ENCODE measurements at regions not wholly inside any gene's neighbourhood (a gene's known extent, or its start where the extent isn't known, plus 50 kb on each side); places are given as distances from the start of the nearest gene placed in this dataset.

DNA sequence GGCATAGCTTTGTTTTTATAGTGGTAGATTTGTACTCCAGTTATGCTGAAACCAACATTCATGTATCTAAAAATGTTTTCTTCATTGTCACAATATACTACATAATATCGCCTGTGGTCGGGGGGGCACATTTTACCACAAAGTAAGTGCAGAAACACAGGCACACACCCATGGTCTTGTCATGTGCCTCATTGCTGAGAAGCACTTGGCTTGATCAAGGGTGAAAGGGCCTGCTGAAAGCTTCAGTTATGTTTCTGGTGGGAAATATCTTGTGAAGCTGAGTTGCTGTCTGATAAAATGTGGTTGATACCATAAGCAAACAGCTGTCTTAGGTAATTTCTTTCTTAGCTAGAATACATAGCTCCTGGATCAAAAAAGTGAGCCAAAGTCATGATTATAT, 393.1 kb downstream of the MAN2A1 start:
- ATAC-seq, result no peak

DNA sequence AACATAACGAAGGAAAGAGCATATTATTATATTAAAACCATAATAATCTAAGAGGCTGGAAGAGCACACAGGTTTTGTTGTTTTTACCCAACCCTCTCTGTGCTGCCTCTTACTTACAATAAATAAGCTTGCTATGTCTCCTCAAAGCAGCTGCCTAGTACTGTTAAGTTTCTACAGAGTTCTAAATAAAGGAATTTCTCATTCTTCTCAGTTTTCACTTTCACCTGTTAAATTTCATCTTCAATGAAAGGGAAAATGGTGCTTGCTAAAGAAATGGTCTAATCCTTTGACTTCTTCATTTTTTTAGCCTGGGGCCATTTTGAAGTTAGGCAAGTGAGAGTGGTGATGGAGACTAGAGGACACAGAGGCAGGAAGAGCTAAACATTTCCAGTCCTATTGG, 396.1 kb downstream of the MAN2A1 start:
- ATAC-seq, result no peak

DNA sequence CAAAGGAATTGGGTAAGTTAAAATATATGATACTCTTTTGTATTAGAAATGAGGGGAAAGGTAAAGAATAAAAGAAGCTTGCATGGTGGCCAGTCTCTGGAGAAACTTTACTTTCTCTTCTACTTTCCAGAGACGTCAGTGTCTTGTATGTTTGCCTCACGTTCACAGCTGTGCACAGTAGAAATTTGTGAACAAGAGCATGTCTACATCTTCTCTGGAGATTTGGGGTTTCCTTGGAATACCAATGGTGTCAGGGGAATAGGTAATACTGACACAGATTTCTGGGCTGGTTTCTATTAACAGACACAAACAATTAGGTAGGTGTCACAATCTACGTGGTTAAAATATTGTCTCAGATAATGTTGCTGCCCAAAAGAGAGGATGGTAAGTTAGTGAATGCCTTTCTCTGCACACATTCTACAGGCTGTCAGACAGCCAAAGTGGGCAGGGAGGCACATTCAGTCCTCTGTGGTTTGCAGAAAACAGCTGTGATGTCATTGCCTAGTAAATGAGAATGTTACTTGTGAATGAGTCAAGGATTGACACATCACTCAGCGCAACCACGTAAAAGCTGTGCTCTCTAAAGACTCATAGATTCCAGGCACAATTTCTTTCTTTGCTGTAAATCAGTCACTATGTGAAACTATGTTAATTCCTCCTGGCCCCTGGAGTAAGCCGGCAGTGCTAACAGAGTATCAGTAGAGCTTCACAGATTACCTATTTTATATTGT, 397.1 kb downstream of the MAN2A1 start:
- peak; percentile 86 to 91 for ATAC-seq

- ATAC-seq, result no peak
Observed at GRCh38 chr5:110087829-110088228, 398.1 kb downstream of the MAN2A1 start.

DNA sequence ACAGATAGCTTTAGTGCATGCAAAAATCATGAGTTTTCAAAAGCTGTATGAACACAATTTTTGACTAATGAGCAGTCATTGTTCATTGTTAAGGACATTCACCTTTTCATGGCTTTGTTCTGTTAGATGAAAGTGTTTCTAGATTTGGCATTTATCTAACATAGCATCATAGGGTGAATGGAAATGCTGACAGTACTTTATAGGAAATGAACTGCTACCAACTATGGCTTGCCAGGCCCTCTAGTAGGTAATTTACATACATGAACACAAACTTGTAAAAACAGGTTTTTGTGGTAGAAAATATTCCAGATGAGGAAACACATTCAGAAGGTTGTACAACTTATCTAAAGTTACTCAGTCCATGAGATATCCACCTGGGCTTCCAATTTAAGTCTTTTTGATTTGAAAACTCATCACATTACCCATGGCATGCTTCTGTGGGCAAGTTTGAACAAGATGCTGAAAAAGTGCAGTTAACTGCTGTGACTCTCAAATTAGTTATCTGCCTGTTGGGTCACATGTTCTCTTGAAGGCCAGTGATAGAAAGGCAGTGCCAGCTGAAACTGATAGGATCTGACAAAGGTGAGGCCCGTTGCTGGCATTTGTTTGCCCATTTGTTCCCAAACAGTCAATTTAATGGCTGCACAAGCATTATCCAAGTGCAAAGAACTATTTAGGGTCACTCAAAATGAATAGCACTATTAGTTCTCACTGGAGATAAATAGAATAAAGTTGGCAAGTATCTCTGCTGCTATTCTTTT, 399.1 kb downstream of the MAN2A1 start:
- ATAC-seq, result peak; percentile 37 to 50

DNA sequence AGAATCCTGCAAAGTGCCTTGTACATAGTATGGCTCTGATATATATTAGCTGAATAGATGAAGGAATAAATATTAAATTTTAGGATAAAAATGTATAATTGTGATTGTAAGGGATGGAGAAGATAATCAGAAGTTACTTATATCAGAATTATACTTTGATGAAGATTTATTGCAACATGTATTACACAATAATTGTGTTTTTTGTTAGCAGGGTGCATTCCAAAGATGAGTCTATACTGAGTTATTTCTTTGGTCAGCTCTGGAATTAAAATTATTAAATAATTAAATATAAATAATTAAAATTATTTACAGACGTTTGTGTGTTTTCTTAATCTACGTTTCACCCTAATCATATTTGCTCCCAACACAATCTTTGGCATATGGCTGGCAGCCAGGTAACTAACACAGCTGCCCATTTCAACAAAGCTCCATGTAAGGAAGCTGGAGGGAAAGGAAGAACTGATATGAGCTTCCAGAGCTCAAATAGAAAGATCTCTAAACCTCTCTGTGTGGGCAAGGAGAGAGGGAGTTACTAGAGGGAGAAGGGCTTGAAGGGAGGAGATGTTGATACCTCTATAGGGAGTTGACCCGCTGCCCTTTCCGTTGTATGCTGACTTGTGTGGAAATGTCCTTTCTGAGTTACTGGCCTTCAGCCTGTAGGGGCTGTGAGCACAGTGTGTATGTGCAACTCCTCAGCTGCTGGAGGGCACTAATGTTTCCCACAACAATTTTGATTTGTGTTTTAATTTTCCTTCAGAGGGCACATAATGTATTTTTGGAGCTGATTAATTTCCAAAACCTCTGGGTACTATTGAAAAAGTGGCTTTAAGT, 403.4 kb downstream of the MAN2A1 start:
- no peak for ATAC-seq

DNA sequence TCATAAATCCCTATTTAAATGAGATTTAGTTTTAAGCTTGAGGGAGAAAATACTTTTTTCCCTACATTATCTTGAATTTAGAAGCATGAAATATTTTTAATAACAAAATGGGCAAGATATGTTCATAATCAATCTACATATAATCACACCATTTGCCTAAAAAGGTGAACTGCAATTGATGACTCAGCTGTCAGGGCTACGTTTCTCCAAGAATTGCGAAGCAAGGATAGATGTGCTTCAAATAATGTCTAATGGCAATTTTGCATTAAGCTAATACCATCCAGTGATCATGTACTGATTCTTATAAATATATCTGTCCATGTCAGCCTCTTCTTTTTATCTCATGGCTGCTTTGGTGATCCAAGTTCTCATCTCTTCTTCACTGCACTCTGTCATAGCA, 404.4 kb downstream of the MAN2A1 start:
- no peak for ATAC-seq

GRCh38 chr5:110094548-110094947, 404.8 kb downstream of the MAN2A1 start:
- ATAC-seq, result no peak

GRCh38 chr5:110096419-110096818, 406.7 kb downstream of the MAN2A1 start:
- no peak for ATAC-seq

- ATAC-seq, result no peak
Observed at GRCh38 chr5:110099572-110099971, 409.8 kb downstream of the MAN2A1 start.

GRCh38 chr5:110103081-110103480, 413.4 kb downstream of the MAN2A1 start:
- no peak for ATAC-seq

DNA sequence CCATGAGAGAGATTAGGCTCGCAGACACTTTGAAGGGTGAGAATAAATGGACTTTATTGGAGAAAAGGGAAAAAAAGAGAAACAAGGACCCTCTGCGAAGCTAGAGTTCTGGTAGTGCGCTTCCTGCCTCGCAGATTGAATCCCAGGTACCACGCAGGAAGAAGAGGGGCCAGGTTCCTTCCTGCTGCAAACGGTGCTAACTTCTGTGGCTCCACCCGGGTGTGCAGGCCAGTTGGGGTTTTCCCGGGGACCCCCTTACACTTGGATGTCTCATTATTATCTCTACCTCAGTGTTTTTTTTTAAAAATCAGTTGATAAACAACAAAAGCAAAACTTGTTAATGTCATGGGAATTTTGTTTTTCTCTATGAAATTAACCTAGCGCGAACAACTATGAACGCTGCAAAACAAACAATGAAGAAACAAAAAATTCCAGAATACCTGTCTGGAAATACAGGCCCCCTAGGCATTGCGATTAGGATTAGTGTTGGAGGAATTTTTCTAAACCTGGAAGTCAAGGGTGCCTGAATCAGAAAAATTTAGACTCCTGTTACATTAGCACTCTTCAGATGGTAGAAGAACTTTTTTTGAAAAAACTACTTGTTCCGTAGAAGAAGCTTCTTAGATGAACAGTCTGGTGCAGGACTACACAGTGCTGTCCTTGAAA, 414.5 kb downstream of the MAN2A1 start:
- ATAC-seq, result no peak

DNA sequence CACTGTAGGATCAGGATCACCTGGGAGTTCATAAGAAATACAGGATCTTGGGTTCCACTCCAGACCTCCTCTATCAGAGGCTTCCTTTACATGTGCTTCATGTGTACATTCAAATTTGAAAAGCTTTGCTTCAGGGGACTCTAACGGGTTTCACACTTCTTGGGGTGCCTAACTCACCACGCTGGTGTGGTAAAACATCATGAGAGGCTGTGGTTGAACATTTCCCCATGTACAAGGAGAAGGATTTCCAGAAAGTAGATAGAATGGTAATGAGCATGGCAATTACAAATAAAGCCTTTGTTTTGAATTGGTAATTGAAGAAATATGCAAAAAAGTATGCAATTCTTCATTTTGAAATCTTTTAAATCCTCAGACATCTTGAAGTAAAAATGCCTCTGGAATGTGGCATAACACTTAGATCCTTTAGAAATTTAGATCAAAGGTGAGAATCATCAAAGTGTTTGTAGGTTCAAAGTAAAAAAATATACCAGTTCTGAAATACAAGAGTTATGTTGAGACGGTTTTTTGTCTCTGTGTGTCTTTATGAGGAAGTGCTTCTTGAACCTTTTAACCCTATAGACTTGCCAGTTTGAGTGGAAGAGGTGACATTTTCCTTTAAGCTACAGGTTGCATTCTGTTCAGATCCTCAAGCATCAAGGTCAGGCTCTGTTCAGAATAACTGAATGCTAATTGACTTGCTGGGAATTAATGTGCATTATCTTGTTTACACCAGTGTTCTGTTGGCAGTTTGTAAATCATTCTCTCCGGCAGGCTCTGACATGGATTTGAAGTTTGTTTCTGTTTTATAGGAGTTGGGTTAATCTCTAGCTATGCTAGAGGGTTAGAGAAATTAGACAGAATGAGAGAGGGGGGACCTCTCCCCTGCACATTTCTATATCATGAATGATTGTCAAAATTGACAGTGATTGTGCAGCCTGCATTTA, 415.3 kb downstream of the MAN2A1 start:
- ATAC-seq, result no peak

DNA sequence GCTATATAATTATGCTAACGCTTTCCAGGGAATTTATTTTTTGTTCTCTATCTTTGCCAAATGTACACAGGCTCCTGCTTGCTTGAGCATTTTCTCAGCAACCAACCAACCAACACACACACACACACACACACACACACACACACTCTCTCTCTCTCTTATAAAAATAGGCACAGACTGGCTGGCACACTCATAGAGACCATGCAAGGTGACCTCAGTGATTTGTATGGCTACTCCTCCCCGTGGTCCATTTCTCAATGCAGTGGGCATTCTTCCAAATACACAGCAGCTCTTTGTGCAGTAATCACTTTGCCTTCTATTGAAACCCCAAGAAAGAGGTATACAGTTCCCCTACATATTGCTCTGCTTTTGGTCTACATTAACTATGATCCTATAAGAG, 416.0 kb downstream of the MAN2A1 start:
- no peak for ATAC-seq

DNA sequence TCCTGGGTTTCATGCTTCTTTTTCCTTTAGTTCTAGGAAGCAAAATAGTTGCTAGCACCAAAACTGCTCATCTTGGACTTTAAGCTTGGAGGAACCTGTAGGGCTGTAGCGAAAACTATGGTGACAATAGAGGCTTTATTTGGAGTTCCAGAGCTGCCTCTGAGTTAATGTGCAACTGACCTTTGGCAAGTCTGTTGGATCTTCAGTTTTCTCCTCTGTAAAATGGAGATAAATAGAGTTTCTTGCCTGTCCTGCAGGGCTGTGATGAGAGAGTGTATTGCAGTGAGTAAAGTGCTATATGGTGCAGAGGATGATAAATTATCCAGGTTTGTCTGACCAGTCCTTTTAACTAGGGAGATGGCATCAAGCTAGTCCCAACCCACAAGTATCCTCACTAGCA, 417.0 kb downstream of the MAN2A1 start:
- ATAC-seq, result no peak

DNA sequence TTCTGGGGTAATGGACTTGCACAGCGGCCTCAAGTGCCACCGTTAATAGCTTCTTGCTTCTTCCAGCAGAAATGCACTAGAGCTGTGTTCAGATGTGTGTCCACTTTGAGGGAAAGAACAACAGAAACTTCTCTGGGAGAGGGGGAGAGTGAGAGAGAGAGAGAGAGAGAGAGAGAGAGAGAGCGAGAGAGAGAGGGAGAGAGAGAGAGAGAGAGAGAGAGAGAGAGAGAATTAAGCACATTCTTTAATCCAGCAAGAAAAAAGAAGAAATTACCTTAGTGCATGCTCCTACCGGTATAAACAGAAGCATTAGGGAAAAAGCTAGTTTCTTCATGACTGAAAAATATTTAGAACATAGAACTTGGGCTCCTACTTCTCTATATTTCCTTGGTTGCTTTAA, 418.8 kb downstream of the MAN2A1 start:
- ATAC-seq, result no peak

DNA sequence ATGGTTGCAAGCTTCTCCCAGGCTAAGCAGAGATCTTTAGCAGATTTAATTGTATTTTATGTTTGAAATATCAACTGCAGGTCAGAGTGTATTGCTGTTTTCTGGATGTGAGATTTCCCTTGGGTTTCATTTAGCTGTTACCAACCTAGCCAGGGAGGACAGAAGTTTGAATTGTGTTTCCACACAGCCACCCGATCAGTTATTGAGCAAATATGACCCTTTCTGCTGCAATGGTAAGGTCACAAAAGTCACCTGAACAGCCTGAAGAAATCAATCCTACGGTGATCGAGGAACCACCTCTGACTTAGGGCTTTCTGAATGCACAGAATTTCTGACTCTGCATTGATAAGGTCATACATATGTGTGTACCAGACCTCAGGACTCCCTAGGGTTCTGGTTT, 419.9 kb downstream of the MAN2A1 start:
- ATAC-seq, result no peak

- no peak for ATAC-seq
Observed at GRCh38 chr5:110112348-110112747, 422.6 kb downstream of the MAN2A1 start.

DNA sequence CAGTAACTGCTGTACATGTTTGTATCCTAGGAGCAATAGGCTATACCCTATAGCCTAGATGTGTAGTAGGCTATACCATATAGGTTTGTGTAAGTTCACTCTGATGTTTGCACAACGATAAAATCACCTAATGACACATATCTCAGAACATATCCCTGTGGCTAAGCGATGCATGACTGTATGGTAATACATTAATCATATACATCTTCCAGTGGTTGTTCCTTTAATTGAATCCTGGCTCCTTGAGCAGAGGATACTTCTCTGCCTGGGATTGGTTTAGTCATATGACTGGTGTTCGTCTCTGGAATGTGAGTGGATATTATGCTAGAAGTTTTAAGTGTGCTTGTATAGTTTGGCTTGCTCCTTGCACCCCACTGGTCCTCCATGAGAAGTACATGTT, 425.8 kb downstream of the MAN2A1 start:
- ATAC-seq, result no peak

GRCh38 chr5:110116539-110116938, 426.8 kb downstream of the MAN2A1 start:
- no peak for ATAC-seq
